BLaER1 (cell line): ENCODE measurements at regions not wholly inside any gene's neighbourhood (a gene's known extent, or its start where the extent isn't known, plus 50 kb on each side); places are given as distances from the start of the nearest gene placed in this dataset.

Experiments used
- H3K27ac ChIP-seq: shearing (Covaris generic); formaldehyde crosslinking; 2 replicates; pipeline ENCODE4 v1.8.1; 2022
- H3K27me3 ChIP-seq: shearing (Covaris generic); formaldehyde crosslinking; 2 replicates; pipeline ENCODE4 v1.8.1; 2022
- H3K36me3 ChIP-seq: shearing (Covaris generic); formaldehyde crosslinking; 2 replicates; pipeline ENCODE4 v1.8.1; 2022
- H3K4me1 ChIP-seq: shearing (Covaris generic); formaldehyde crosslinking; 2 replicates; pipeline ENCODE4 v1.8.1; 2022
- H3K4me2 ChIP-seq: shearing (Covaris generic); formaldehyde crosslinking; 2 replicates; pipeline ENCODE4 v1.8.1; 2022
- H3K4me3 ChIP-seq: shearing (Covaris generic); formaldehyde crosslinking; 2 replicates; pipeline ENCODE4 v1.8.1; 2022
- H3K9ac ChIP-seq: shearing (Covaris generic); formaldehyde crosslinking; 2 replicates; pipeline ENCODE4 v1.8.1; 2022
- H3K9me3 ChIP-seq: shearing (Covaris generic); formaldehyde crosslinking; 2 replicates; pipeline ENCODE4 v1.8.1; 2022
- H4K20me1 ChIP-seq: shearing (Covaris generic); formaldehyde crosslinking; 2 replicates; pipeline ENCODE4 v1.8.1; 2022
- Cebpa-rat ChIP-seq: shearing (Covaris generic); IDR thresholded peaks from 2 replicates; pipeline ENCODE4 v1.8.1; 2022

- Histone ChIP-seq H4K20me1 (no peaks in the 10 kb centered on the region), H3K36me3 (no peaks in the 10 kb centered on the region), H3K9me3 (no peaks in the 10 kb centered on the region), H3K9ac (no peak overlapping the region), H3K4me3 (no peak overlapping the region), H3K27me3 (no peaks in the 10 kb centered on the region), H3K4me2 (no peak overlapping the region), H3K27ac (no peak overlapping the region), H3K4me1 (no peaks in the 10 kb centered on the region)
- no peak for TF ChIP-seq Cebpa-rat
These were observed 166.1 kb upstream of the PRDM1 start for GRCh38 chr6:105920071-105920470.

- Histone ChIP-seq H3K27me3 (no peaks in the 10 kb centered on the region), H3K4me2 (no peak overlapping the region), H4K20me1 (no peaks in the 10 kb centered on the region), H3K9me3 (no peaks in the 10 kb centered on the region), H3K4me3 (no peak overlapping the region), H3K27ac (no peak overlapping the region), H3K4me1 (no peaks in the 10 kb centered on the region), H3K9ac (no peak overlapping the region), H3K36me3 (no peaks in the 10 kb centered on the region)
- TF ChIP-seq Cebpa-rat = no peak
These were observed 169.0 kb upstream of the PRDM1 start for GRCh38 chr6:105917038-105917695.

GRCh38 chr6:105911106-105911629 is 175.0 kb upstream of the PRDM1 start:
- no peak overlapping the region for H3K4me3 ChIP-seq
- H3K4me2 ChIP-seq = no peak overlapping the region
- no peak overlapping the region for H3K9ac ChIP-seq
- no peak overlapping the region for H3K27ac ChIP-seq
- no peaks in the 10 kb centered on the region for H3K27me3 ChIP-seq
- no peaks in the 10 kb centered on the region for H3K36me3 ChIP-seq
- no peak for TF ChIP-seq Cebpa-rat
- H3K4me1 ChIP-seq = no peaks in the 10 kb centered on the region
- no peaks in the 10 kb centered on the region for H3K9me3 ChIP-seq
- no peaks in the 10 kb centered on the region for H4K20me1 ChIP-seq

GRCh38 chr6:105909106-105909505 is 177.0 kb upstream of the PRDM1 start:
- Histone ChIP-seq H3K4me1 (no peaks in the 10 kb centered on the region), H3K9ac (no peak overlapping the region), H3K4me3 (no peak overlapping the region), H3K4me2 (no peak overlapping the region), H3K9me3 (no peaks in the 10 kb centered on the region), H4K20me1 (no peaks in the 10 kb centered on the region), H3K27me3 (no peaks in the 10 kb centered on the region), H3K36me3 (no peaks in the 10 kb centered on the region), H3K27ac (no peak overlapping the region)
- no peak for TF ChIP-seq Cebpa-rat

- Histone ChIP-seq H3K4me1 (peaks cover 7% of the 10 kb centered on the region), H3K36me3 (no peaks in the 10 kb centered on the region), H3K9ac (no peak overlapping the region), H3K27me3 (no peaks in the 10 kb centered on the region), H3K27ac (no peak overlapping the region), H4K20me1 (no peaks in the 10 kb centered on the region), H3K4me2 (no peak overlapping the region), H3K4me3 (no peak overlapping the region), H3K9me3 (no peaks in the 10 kb centered on the region)
- TF ChIP-seq Cebpa-rat = no peak
These were observed 178.1 kb upstream of the PRDM1 start for GRCh38 chr6:105907991-105908390.

GRCh38 chr6:105907301-105907700 is 178.8 kb upstream of the PRDM1 start:
- Histone ChIP-seq H3K4me2 (no peak overlapping the region), H3K4me3 (no peak overlapping the region), H3K9me3 (no peaks in the 10 kb centered on the region), H3K9ac (no peak overlapping the region), H3K36me3 (no peaks in the 10 kb centered on the region), H3K27ac (no peak overlapping the region), H3K4me1 (peaks cover 14% of the 10 kb centered on the region), H4K20me1 (no peaks in the 10 kb centered on the region), H3K27me3 (no peaks in the 10 kb centered on the region)
- TF ChIP-seq Cebpa-rat = no peak

- Histone ChIP-seq H3K4me2 (peak overlapping the region; percentile 53), H3K4me3 (no peak overlapping the region), H3K9ac (no peak overlapping the region), H3K36me3 (no peaks in the 10 kb centered on the region), H3K4me1 (peaks cover 27% of the 10 kb centered on the region), H4K20me1 (no peaks in the 10 kb centered on the region), H3K9me3 (peaks cover 4% of the 10 kb centered on the region; the same call in 1 of the 2 replicates), H3K27me3 (no peaks in the 10 kb centered on the region), H3K27ac (peak overlapping the region; percentile 36)
- TF ChIP-seq Cebpa-rat = no peak
These were observed 183.6 kb upstream of the PRDM1 start for GRCh38 chr6:105902401-105903031.

GRCh38 chr6:105901583-105901982 is 184.6 kb upstream of the PRDM1 start:
- no peaks in the 10 kb centered on the region for H4K20me1 ChIP-seq
- 0 out of 2 replicates have a peak overlapping the region, but pooled peaks have one; percentile 36 for H3K27ac ChIP-seq
- H3K4me2 ChIP-seq = no peak overlapping the region
- no peaks in the 10 kb centered on the region for H3K27me3 ChIP-seq
- H3K9ac ChIP-seq = no peak overlapping the region
- H3K36me3 ChIP-seq = no peaks in the 10 kb centered on the region
- peaks cover 27% of the 10 kb centered on the region for H3K4me1 ChIP-seq
- H3K4me3 ChIP-seq = no peak overlapping the region
- no peak for TF ChIP-seq Cebpa-rat
- H3K9me3 ChIP-seq = peaks cover 4% of the 10 kb centered on the region; the same call in 1 of the 2 replicates

GRCh38 chr6:105900125-105900937 is 185.8 kb upstream of the PRDM1 start:
- Histone ChIP-seq H3K36me3 (no peaks in the 10 kb centered on the region), H3K4me1 (peaks cover 38% of the 10 kb centered on the region), H3K4me2 (peak overlapping the region; percentile 15; the same call in 1 of the 2 replicates), H3K9me3 (peaks cover 4% of the 10 kb centered on the region; the same call in 1 of the 2 replicates), H3K27ac (no peak overlapping the region), H4K20me1 (no peaks in the 10 kb centered on the region), H3K9ac (no peak overlapping the region), H3K4me3 (no peak overlapping the region), H3K27me3 (no peaks in the 10 kb centered on the region)
- TF ChIP-seq Cebpa-rat = no peak

- peaks cover 4% of the 10 kb centered on the region; the same call in 1 of the 2 replicates for H3K9me3 ChIP-seq
- H3K4me2 ChIP-seq = no peak overlapping the region
- no peaks in the 10 kb centered on the region for H3K27me3 ChIP-seq
- no peaks in the 10 kb centered on the region for H4K20me1 ChIP-seq
- H3K27ac ChIP-seq = no peak overlapping the region
- no peak for TF ChIP-seq Cebpa-rat
- no peaks in the 10 kb centered on the region for H3K36me3 ChIP-seq
- peaks cover 41% of the 10 kb centered on the region for H3K4me1 ChIP-seq
- no peak overlapping the region for H3K4me3 ChIP-seq
- no peak overlapping the region for H3K9ac ChIP-seq
These were observed 187.8 kb upstream of the PRDM1 start for GRCh38 chr6:105898286-105898685.
